ENCODE measurements at regions not wholly inside any gene's neighbourhood (a gene's known extent, or its start where the extent isn't known, plus 50 kb on each side); places are given as distances from the start of the nearest gene placed in this dataset.
"Not testable (repeated sequence)": the region's sequence is repeated elsewhere in the genome, so short reads cannot be mapped to it uniquely, and the experiment has no call there.

DNA sequence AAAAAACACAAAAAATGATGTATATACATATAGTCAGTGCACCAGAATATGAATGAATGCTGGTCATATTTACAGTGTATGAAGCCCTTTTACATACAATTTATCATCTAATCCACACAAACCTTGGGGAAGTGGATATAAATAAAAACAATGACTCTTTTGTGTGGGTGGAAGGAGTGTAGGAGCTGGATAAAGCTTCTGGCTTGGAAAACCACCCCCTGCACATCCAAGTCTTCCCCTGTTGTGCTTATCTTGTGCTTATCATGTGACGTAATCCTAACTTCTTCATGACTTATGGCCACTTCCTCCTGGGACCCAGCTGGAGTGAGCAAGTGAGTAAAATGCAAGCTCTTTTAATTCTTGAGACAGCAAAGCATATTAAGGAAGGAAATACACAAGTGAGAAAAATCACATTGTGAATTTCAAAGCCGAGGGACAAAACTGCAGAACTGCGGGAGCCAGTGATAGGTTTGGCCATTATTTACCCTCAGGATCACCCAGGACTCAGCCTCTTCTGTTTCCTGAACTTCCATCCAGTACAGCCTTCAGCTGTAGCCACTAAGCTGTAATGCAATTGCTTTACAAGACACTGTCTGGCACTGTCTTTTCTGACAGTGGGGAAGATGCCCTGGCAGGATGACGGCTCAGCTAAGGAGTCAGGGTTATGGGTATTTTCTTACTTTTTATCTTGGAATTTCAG lies 104.0 kb upstream of the PPM1J start:
- peak; percentile 86 for DNase-seq

DNA sequence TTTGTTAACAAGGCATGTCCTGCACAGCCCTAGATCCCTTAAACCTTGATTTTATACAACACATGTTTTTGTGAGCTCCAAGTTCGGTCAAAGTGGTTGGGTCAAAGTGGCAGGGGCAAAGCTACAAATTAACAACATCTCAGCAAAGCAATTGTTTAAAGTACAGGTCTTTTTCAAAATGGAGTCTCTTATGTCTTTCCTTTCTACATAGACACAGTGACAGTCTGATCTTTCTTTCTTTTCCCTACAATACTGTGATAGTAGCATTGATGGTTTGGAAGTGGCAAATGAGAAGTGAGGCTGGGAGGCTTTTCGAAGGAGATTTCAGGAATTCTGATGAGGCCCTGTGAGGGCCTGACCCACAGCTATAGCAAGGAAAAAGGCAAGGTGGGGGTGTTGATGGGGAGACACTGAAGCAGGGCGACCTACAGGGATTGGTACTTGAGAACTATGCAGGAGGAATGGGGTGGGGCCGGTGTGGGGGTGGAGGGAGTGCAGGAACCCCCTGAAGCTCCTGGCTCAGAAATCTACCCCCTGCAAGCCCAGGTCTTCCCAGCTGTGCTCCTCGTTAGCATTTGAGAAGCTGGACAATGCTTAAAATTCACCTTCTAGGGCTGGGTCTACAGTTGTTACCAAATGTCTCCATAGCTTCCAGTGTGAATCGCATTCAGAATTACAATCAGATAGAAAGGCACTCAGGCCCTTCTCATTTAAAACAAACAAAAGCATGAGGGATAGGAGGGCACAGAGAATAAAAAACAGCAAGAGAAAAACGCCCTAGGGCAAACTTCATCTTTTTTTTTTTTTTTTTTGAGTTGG lies 102.6 kb upstream of the PPM1J start:
- no peak for DNase-seq

DNA sequence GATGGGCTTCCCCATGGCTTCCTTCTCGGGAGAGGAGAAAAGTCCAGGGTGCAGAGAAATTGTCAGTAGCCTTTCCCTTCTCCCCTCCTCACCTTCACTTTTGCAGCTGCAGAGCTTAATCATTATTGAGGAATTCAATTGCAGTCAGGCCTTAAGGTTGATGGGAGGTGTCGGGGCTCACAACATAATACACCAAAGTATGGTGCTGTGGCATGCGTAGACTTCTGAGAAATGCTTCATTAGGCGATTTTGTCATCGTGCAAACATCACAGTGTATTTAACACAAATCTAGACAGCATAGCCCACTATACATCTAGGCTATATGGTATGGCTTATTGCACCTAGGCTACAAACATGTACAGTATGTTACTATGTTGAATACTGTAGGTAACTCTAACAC lies 100.2 kb upstream of the PPM1J start:
- no peak for DNase-seq

DNA sequence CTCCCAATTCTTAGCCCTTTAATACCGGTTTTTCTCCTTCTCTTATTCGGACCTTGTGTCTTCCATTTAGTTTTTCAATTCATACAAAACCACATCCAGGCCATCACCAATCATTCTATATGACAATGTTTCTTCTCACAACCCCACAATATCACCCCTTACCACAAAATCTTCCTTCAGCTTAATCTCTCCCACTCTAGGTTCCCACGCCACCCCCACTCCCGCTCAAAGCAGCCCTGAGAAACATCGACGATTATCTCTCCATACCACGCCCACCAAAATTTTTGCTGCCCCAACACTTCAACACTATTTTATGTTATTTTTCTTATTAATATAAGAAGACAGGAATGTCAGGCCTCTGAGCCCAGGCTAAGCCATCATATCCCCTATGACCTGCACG lies 99.5 kb upstream of the PPM1J start:
- DNase-seq = not testable (repeated sequence)

DNA sequence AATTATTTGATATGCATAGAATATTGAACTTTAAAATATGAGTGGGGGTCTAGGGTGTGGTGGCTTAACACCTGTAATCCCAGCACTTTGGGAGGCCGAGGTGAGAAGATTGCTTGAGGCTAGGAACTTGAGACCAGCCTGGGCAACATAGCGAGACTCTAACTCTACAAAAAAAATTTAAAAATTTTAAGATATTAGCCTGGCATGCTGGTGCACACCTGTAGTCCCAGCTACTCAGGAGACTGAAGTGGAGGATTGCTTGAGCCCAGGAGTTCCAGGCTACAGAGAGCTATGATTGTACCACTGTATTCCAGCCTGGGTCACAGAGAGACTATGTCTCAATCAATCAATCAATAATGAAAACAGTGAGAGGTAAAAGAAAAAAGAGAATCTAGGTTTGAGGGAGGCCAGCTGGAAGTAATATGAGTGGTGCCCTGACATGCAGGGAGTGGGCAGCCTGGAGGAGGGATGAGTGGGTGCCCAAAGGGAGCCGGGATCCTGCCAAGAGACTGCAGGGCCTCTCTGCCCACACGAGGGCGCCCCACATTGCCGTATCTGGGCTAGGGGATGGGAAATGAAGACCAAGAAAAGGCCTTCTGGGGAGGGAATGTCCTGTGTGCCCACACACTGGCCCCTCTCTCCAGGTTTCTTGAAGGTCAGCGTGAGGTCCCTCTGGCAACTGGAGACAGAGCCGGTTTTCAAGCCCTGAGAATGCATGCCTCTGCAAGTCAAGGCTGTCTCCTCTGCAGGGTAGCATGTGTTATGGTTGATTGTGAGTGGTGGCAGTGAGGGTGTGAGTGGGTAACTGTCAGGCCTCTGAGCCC lies 93.9 kb upstream of the PPM1J start:
- DNase-seq = peak; percentile 86

DNA sequence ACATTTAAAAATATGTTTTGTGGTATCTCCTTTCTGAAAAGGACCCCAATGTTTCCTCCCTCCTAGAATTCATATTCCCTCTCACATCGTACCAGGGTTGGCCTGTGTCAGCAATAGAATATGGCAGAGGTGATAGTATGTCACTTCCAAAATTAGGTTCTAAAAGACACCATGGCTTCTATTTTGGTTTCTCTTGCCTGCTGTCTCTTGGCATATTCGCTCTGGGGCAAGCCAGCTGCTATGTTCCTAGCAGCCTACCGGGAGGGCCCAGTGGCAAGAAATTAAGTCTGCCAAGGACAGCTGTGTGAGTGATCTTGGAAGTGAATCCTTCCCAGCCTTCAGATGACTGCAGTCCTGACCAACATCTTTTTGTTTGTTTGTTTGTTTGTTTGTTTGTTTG lies 92.9 kb upstream of the PPM1J start:
- no peak for DNase-seq

DNA sequence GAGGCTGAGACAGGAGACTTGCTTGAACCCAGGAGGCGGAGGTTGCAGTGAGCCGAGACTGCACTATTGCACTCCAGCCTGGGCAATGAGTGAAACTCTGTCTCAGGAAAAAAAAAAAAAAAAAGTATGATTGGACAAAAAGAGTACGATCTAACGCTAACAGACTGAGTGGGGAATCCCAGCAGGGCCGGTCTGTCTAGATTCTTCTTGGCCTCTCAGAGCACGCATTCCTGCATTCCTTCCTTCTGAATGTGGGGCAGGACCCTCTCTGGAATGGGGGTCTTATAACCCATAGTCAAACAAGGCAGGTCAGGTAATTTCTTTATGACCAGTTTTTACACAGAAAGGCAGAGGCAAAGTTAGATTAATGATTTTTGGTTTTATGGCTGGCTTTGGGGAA lies 92.0 kb upstream of the PPM1J start:
- no peak for DNase-seq

DNA sequence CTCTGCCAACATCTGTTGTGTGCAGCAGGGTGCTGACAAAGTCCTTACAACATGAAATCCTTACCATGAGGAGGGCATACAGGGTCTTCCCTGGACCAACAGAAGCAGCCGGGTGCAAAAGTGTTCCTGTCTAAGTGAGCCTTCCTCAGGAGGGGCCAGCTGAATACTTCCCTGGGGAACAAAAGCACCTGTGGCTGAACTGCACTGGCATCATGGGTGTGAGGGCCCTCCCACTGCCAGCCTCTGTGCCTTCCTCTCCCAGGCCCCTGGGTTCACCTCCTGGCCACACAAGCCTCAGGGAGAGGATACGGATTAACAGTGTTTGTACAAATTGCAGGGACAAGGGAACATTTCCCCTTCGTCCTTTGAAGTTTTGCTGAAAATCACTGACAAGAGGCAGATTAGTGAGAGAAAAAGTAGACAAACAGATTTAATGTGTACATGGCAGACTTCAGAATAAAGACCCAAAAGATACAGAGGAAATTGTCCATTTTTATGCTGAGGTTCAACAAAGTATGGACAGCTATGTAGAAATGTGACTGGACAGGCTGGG lies 91.0 kb upstream of the PPM1J start:
- no peak for DNase-seq

DNA sequence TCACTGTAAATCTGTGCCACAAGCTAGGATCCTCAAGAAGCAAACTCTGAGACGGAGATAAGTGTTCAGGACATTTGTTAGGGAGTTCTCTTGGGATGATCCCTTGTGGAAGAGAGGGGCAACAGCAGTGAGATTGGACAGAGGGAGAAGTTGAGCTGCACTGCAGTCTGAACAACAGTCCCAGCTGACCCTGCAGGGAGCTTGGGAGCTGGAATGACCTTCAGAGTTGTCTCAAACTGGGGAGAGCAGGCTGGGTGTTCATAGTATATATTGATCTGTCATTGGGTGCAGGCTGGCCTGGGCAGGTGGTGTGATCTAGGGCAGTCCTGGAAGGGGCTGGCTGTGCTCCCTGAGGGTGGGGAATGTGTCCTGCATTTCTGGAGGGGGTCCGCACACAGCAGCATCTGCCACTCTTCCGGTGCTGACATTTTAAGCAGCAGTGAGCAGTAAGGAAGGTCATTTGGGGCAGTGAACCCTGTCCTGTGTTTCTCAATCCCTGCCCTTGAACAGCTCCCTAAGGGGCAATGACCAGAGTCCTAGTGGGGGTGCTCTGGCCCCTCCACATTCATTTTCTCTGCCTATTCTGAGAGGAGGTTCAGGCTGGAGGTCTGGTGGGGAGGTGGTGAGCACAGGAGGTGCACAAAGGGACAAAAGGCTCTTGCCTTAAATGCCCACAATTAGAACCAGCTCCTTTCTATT lies 90.2 kb upstream of the PPM1J start:
- no peak for DNase-seq

DNA sequence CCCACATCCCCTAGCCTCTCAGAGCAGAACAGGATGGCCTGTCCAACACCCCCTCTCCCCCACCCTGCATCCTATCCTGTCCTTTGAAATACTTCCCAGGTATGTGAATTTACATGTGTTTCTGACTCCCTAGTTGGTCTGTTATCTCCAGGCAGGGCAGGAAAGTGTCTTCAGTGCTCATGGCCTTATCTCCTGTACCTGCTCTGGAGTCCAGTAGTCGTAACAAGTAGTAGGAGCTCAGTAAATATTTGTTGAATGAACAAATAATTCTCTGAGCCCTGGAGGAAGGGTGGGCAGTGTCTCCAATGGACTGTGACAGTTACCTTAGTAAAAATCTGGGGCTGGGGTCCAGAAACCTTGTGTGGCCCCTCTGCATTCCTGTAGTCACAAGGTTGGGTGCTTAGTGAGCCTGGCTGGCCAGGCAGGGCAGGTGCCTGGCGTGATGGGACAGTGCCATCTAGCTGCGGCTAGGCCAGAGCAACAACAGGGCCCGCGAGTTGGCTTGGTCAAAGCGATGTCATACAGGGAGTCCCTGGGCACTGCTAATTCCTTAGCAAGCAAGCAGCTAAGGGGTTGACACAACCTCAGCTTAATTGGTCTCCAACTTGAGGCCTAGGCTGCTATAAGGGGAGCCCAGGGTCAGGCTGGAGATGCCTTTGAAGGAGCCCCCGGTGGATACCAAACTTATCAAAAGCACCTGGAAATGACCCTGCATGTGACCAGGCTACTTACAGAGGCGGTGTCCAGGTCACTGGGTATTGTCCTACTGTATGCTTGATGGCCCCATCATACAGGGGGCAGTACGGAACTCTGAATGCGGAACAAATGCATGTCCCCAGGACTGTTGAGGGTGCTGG lies 89.0 kb upstream of the PPM1J start:
- DNase-seq = peak; percentile 89

DNA sequence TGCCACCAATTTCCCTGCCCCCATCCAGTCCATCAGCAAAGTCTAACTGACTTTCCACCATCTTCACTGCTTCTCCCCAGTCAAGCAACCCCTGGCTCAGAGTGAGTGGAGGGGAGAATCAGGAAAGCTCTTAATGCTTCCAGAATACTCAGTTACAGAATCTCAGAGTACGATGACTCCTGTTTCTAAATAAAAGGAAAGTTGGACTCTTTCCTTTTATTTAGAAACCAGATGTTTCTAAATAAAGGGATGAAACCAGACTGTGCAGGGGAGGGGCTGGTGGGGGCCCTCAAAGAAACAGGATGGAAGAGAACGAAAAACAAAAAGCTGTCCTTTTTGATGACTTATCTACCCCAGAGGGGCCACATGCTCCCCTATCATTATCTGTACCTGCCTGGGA lies 85.2 kb upstream of the PPM1J start:
- DNase-seq = no peak

DNA sequence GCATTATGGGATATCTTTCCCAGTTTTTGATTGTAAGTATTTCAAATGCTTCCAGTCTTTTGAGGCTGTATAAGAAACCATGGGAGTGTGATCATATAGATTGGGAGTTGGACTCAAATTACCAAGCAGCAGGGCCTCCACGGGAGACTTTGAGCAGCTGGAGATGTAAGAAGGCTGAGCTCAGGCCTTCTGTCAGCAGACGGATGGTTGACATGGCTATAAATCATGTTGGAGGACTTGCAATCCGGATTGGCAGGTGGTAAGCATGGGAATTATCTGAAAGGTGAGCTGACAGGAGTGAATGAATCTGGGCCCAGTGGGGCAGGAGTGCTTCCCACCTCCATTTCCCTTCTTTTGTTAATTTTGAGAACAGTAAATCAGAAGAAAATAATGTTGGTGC lies 83.2 kb upstream of the PPM1J start:
- no peak for DNase-seq

DNA sequence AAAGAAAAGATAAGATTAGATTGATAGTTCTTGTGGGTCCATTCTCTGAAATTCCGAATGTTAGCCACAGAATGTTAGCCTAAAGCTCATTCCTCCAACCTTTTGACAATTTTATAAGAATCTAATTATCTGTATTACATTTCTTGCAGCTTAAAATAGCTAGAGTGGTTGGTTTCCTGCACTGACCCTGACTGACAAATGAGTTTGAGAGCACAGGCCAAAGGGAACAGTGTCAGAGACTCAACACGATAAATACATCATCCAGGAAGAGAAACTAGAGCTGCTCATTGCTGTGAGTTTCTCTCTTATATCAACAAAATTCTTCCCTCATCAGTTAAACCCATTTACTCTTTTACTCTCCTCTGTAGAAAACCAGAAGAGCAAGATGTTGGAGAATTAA lies 82.1 kb upstream of the PPM1J start:
- no peak for DNase-seq

DNA sequence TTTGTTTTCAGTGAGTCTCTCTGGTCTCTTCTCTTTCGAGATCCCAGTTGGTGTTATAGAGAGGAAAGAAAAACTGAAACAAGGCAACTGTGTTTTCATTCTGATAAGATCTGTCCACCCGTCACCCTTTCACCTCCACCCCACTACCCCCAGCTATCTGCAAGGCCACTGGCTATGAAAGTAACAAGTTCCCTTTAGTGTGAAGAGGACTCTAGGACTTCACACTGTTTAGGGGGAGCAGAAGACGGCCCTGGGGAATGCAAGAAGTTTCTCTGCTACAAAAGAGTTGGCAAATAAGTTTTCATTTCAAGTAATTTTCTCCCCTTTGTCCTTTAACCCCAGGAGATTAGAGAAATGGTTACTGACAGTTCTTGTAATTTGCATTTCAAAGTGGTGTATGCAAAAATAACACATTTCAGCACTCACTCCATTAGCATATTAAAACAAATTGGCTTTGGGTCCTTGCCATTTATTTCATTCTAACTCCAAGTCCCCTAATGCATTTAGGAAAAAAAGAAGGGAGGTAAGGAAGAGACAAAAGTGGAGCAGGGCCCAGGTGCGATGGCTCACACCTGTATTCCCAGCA lies 79.6 kb upstream of the PPM1J start:
- DNase-seq = no peak

DNA sequence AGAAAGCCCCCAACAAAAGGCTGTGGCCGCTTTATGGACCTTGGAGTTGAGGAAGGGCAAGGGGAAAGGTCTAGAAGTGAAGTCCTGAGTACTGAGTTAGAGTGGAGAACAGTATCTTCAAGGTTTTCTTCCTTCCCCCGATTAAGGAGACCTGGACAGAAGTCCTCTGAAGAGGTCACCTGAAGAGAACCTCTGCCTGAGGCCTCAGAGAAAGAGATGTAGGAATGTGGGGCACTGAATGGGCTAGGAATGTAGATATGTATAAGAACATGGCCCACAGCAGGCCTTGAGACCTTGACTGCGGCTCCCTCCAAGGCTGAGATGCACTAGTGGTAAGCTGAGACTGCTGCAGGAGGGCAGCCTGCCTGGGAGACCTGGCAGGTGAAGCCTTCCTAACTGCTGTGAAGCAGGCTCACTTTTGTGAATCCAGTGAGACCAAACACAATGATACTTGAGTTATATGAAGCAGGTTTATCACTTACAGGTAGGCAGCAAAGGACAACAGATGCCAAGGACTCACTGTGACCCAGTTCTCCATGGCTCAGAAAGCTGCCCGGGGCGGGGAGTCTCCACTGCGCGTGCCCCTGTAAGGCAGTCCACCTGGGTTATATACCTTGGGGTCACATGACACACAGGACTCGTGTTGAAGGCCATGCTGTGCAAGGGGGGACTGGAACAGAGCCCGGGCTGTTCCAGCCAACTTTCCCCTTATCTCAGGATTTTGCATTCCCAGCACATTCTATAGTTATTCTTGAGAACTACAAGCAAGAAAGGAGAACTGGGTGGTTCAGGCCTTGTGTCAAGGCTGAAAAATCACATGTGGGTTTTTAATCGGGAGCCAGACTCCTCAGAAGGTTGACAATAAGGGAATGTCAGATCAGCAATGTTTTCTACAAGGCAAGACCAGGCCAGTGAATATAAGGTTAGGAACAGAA lies 78.8 kb upstream of the PPM1J start:
- no peak for DNase-seq

DNA sequence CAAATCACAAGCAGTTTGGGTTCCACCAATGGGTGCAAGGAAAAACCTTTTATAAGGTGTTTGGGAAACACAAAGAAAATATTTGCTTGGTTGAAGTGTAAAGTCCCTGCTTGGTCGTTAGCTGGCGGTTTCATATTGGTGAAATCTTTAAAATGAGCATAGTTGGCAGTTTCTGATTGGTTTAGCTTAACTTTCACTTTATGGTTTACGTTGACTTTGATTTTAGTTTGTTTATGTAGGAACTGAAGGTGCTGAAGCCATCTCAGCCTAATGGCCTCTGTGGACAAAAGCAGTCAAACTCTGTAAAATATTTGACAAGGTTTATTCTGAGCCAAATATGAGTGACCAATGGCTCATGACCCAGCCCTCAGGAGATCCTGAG lies 76.6 kb upstream of the PPM1J start:
- DNase-seq = no peak

DNA sequence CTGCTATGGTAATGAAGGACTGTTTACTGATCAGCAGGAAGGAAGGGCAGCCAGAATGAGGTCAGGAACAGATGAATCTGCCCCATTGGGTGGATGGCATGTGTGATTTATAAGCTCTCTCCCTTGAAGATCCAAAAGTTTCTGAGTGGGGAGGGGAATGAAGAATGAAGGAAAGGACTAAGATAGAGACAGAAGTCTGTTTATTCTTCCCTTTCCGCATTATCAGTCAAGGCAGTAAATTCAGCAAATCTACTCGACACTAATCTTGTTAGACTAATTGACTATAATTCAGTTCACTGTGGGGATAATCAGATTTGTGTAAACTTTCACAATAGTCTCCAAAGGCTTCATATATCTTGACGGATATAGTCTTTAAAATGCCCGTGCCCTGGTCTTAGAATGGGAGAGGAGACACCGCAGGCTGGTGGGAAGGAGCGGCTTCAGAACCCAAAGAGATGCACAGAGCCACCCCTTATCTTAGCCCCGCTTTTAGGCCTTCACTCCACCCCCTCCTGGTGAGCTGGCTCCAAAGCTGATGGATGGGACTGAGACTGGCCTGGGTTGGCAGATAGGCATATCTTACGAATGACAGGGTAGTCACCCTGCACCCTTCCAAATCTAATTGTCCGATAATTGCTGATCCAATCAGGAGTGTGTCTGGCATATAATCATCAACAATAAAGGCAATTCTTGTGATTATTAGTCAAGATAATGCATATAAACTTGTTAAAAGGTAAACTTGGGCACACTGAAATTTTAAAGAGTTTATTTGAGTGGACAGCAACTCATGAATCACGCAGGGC lies 76.0 kb upstream of the PPM1J start:
- peak; percentile 12 for DNase-seq

DNA sequence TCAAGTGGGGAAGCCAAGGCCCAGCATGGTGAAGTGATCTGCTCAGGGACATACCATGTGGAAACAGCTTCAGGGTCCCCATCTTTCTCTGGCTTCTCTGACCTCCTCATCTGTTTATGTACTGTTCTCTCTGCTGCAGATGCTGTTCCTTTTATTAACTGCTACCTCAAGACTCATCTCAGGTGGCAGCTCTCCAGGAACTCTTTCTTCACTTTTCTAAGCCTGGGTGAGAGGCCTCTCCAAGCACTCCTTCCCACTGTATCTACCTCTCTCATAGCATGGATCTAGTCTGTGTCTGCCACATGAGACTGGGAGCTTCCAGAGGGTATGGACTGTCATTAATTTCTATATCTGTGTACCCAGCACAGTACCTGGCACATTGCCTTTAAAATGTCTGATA lies 73.4 kb upstream of the PPM1J start:
- no peak for DNase-seq

DNA sequence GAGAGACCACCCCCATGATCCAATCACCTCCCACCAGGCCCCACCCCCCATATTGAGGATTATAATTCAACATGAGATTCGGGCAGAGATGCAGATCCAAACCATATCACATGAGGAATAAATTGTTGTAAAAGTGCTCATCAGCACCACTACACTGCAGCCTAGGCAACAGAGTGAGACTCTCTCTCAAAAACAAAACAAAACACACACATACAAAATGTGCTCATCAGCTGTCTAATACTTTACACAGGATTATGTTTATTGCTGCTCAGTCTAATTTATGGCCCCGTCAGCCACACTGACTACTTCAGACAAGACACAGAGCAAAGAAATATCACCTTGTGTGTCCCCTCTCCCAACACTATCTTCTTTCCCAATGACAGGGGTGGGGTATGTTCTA lies 72.9 kb upstream of the PPM1J start:
- no peak for DNase-seq
